AG09309 (cell line): ENCODE measurements at regions not wholly inside any gene's neighbourhood (a gene's known extent, or its start where the extent isn't known, plus 50 kb on each side); places are given as distances from the start of the nearest gene placed in this dataset.
A peak's percentile ranks its signal among the peaks of the same experiment; 100 is the strongest.

Experiments
- DNase-seq: peaks from one replicate; pipeline ENCODE4 v3.0.0-alpha.2; 2010; ENCODE audit warnings: low read depth
- H3K4me3 ChIP-seq: 2 replicates; pipeline ENCODE4 v1.5.1; 2011; ENCODE audit warnings: mild to moderate bottlenecking, low read depth, low read length, moderate library complexity; ENCODE audit not compliant: control insufficient read depth
- CTCF ChIP-seq: IDR thresholded peaks from 2 replicates; pipeline ENCODE4 v1.5.1; 2011; ENCODE audit warnings: mild to moderate bottlenecking, low read depth, low read length, inconsistent platforms; ENCODE audit not compliant: insufficient read depth, control insufficient read depth; ENCODE audit errors: missing control alignments

- H3K4me3 ChIP-seq = no peak overlapping the region
- TF ChIP-seq CTCF = no peak
- no peak for DNase-seq
These were observed 483.2 kb downstream of the PTPRC start for GRCh38 chr1:199122085-199122484.

- no peak for TF ChIP-seq CTCF
- no peak overlapping the region for H3K4me3 ChIP-seq
- DNase-seq = peak; percentile 28
These were observed 483.9 kb downstream of the PTPRC start for GRCh38 chr1:199122532-199123311.

- peak; percentile 96 for DNase-seq
- TF ChIP-seq CTCF = no peak
- no peak overlapping the region for H3K4me3 ChIP-seq
These were observed 484.8 kb downstream of the PTPRC start for GRCh38 chr1:199123615-199124014.

GRCh38 chr1:199124351-199124750 is 485.5 kb downstream of the PTPRC start:
- TF ChIP-seq CTCF = no peak
- DNase-seq = no peak
- H3K4me3 ChIP-seq = no peak overlapping the region

- H3K4me3 ChIP-seq = no peak overlapping the region
- TF ChIP-seq CTCF = no peak
- no peak for DNase-seq
These were observed 490.4 kb downstream of the PTPRC start for GRCh38 chr1:199129247-199129646.

- no peak for TF ChIP-seq CTCF
- DNase-seq = no peak
- no peak overlapping the region for H3K4me3 ChIP-seq
These were observed 493.2 kb downstream of the PTPRC start for GRCh38 chr1:199132006-199132405.
